Hematopoietic multipotent progenitor cell treated with erythropoietin and hydrocortisone succinate and interleukin-3 and kit ligand, for 4 days (in vitro differentiated cells): ENCODE measurements at regions not wholly inside any gene's neighbourhood (a gene's known extent, or its start where the extent isn't known, plus 50 kb on each side); places are given as distances from the start of the nearest gene placed in this dataset.
"Not testable (repeated sequence)": the region's sequence is repeated elsewhere in the genome, so short reads cannot be mapped to it uniquely, and the experiment has no call there.

Experiments
- DNase-seq: peaks from one replicate; pipeline ENCODE4 v3.0.0-alpha.2; 2015

GRCh38 chr20:4335722-4336121 lies 86.6 kb upstream of the ADRA1D start:
- no peak for DNase-seq

GRCh38 chr20:4332121-4332860 lies 83.2 kb upstream of the ADRA1D start:
- no peak for DNase-seq

- no peak for DNase-seq
Measured at GRCh38 chr20:4330011-4330410, 80.9 kb upstream of the ADRA1D start.

GRCh38 chr20:4329232-4329631 lies 80.1 kb upstream of the ADRA1D start:
- DNase-seq = peak; percentile 13

GRCh38 chr20:4328541-4328940 lies 79.5 kb upstream of the ADRA1D start:
- DNase-seq = no peak

DNA sequence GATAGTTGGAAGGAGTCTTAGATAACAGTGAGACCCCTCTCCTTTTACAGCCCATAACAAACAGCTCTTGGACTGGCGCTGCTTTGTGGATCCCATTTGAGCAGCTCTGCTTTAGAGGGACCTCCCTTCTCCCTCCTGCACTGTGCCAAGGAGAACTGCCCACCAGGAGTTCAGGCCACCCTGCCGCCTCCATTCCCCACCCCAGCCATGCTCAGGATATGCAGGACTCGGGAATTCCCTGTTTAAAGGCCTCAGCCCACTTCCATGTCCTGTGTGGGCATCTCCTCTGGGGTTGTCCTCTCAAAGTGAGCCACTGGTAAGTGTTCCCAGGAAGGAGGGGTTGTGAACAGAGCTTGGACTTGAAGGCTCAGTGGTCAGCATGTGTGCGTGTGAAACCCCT lies 78.9 kb upstream of the ADRA1D start:
- no peak for DNase-seq

- peak; percentile 14 for DNase-seq
Measured at GRCh38 chr20:4326195-4327065, 77.3 kb upstream of the ADRA1D start.

DNA sequence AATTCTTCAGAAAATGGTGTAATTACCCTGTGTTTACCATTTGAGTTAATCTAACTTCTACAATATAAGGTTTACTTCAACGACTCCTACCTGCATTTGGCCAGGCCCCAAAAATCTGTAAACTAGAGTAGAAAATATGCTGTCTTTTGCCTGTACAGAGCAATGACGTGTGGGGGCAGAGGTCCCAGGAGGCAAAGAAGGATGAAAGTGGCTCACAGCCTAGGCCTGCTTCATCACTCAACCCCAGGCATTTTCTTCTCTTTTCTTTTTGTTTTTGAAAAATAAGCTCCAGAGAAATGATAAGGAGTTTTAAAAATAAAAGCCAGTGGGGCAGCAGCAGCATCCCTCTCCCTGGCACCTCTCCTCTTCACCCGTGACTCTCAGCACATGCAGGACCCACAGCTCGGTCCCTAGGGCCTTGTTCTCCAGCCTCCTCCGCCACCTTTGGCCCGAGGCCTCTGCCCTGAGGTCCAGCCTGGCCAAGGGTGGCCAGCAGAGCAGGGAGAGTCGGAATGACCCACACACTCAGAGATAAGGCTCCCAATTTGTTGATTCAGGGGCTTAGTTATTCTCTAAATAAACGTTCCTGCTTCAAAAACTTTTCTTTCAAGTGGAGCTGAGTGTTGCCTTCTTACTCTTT lies 76.6 kb upstream of the ADRA1D start:
- no peak for DNase-seq

GRCh38 chr20:4324611-4325243 lies 75.6 kb upstream of the ADRA1D start:
- no peak for DNase-seq

GRCh38 chr20:4322499-4322898 lies 73.4 kb upstream of the ADRA1D start:
- DNase-seq = no peak

- DNase-seq = peak; percentile 81
Measured at GRCh38 chr20:4320291-4320690, 71.2 kb upstream of the ADRA1D start.

- no peak for DNase-seq
Measured at GRCh38 chr20:4318891-4319290, 69.8 kb upstream of the ADRA1D start.

- not testable (repeated sequence) for DNase-seq
Measured at GRCh38 chr20:4310616-4311015, 61.5 kb upstream of the ADRA1D start.

DNA sequence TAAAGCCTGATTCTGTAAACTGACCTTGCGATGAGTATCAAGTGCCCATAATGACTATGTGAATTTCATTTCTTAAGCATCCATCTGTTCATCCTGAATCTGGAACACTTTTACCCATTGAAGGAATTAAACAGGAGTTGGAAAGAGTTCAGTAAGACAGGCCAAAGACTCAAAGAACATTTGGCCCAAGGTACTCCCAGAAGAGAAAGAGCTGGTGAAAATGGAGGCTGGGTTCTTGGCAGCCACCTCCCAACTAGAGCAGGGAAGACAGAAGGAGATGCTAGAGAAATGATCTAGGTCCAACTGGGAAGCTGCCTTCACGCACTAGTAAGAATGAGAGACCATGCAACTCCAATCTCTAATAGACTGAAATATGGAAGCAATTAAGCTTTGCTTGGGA lies 57.1 kb upstream of the ADRA1D start:
- no peak for DNase-seq

- no peak for DNase-seq
Measured at GRCh38 chr20:4305091-4305490, 56.0 kb upstream of the ADRA1D start.

DNA sequence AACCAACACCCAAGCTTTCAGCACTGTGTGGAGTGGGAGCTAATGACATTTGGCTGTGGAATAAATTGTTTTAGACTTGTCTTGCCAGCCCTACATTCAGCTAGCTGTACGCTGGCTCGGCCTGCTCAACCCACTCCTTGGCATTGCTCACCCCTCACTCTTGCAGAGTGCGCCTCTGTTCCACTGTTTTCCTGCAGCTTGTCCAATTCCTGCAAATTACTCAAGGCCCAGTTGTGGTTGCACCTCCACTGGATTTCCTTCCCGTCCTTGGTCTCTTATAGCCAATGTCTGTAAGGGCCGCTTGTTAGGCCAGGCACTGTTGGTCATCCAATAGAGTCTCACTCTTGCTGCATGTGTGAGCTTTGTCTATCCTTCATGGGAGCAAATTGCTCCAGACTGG lies 55.5 kb upstream of the ADRA1D start:
- no peak for DNase-seq

DNA sequence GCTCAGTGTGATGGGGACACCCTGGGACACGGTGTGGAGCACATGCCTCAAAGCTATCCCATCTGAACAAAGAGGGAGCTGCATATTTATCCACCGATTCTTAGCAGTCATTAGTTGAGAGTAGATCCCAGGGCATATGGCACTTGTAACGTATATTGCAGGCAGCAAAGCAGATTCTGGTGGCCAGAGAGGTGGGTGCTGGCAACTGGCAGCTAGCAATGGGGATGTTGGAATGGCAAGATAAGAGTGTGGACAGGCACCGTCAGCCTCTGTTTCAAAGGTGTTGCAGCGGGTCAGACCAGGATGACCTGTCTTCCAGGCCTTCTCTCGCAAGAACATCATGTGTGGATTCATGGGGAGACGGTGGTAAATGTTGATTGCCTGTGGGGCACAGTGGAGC lies 54.0 kb upstream of the ADRA1D start:
- no peak for DNase-seq

GRCh38 chr20:4300921-4301320 lies 51.8 kb upstream of the ADRA1D start:
- DNase-seq = no peak

- DNase-seq = no peak
Measured at GRCh38 chr20:4300401-4300800, 51.3 kb upstream of the ADRA1D start.

DNA sequence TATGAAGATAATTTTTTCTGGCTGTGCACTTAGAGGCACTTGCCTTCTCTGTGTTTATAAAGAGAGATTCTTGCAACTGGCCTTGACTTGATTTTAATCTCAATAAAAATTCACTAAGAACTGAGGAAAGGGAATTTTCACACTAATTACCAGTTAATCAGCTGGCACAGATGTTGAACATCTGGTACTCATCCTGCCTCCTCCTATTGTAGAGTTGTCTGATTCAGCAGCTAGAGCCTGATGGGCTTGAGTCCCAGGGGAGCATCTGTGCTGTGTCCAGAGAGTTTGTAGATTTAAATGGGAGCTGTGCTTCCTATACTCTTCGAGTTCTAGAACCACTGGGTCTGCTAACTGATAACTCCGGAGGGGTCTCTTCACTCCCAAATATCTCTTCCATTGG lies 50.7 kb upstream of the ADRA1D start:
- DNase-seq = no peak

GRCh38 chr20:4299216-4299615 lies 50.1 kb upstream of the ADRA1D start:
- no peak for DNase-seq
